Liver (tissue), 3 donors: ENCODE measurements at regions not wholly inside any gene's neighbourhood (a gene's known extent, or its start where the extent isn't known, plus 50 kb on each side); places are given as distances from the start of the nearest gene placed in this dataset.

Source experiments
- CTCF ChIP-seq: fragments of 150-350 bp; IDR thresholded peaks from 2 replicates; pipeline ENCODE4 v1.5.1; 2017; ENCODE audit warnings: improper control_type of control experiment, low read depth, low read length; ENCODE audit not compliant: missing input control
- GABPA ChIP-seq, 2 donors: IDR thresholded peaks in 1 of 2; conservative IDR thresholded peaks in 1 of 2; 2 replicates each; pipeline ENCODE4 v1.6.1; 2016; ENCODE audit warnings: antibody characterized with exemption in 2 of 2, mild to moderate bottlenecking in 1 of 2, moderate library complexity in 1 of 2
- HNF4G ChIP-seq: IDR thresholded peaks from 2 replicates; pipeline ENCODE4 v1.6.1; 2016; ENCODE audit warnings: antibody characterized with exemption
- JUND ChIP-seq, 2 donors: IDR thresholded peaks; 2 replicates each; pipeline ENCODE4 v1.6.1; 2016; ENCODE audit warnings: antibody characterized with exemption in 2 of 2
- REST ChIP-seq: IDR thresholded peaks from 2 replicates; pipeline ENCODE4 v1.6.1; 2016; ENCODE audit warnings: antibody characterized with exemption, mild to moderate bottlenecking
- YY1 ChIP-seq: IDR thresholded peaks from 2 replicates; pipeline ENCODE4 v1.6.1; 2016; ENCODE audit warnings: antibody characterized with exemption, mild to moderate bottlenecking
- donor health status: healthy.
- donor health status: healthy.

GRCh38 chrX:45540181-45540580 lies 339.5 kb upstream of the DIPK2B start:
- TF ChIP-seq CTCF: no peak
- no peak for TF ChIP-seq REST
- no peak for TF ChIP-seq GABPA (IDR thresholded peaks at IDR 0.05 in 1 of 2, conservative IDR thresholded peaks at IDR 0.05 in 1 of 2)
- TF ChIP-seq YY1: no peak
- TF ChIP-seq JUND (IDR thresholded peaks at IDR 0.05): no peak
- no peak for TF ChIP-seq HNF4G
